ENCODE measurements at regions not wholly inside any gene's neighbourhood (a gene's known extent, or its start where the extent isn't known, plus 50 kb on each side); places are given as distances from the start of the nearest gene placed in this dataset.

DNA sequence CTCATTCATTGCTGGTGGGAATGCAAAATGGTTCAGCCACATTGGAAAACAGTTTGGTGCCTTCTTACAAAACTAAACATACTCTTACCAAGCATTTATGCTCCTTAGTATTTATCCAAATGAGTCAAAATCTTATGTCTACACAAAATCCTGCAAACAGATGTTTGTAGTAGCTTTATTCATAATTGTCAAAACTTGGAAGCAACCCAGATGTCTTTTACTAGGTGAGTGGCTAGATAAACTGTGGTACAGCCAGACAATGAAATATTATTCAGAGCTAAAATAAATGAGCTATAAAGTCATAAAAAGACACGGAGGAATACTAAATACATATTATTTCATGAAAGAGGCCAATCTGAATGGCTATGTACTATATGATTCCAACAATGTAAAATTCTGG is 709.5 kb downstream of the NSUN3 start:
- CTCF ChIA-PET (ENCODE audit: partially characterized antibody): no interaction called here
- Histone ChIP-seq H3K56ac (replicated peaks; ENCODE audit: insufficient read length, low read depth, low read length) (no peak overlapping the region), H3K4me1 (replicated peaks in 1 of 4; ENCODE audit: control insufficient read depth in 3 of 4, insufficient read depth in 4 of 4, low read length in 3 of 4) (no peaks in the 10 kb centered on the region), H4K91ac (replicated peaks; ENCODE audit: insufficient read length, low read length) (no peak overlapping the region), H3K27ac (ENCODE audit: low read depth, low read length) (no peak overlapping the region), H2BK12ac (ENCODE audit: low read depth, low read length) (no peak overlapping the region), H3K23me2 (ENCODE audit: low read depth, low read length) (no peaks in the 10 kb centered on the region), H3K4me2 (ENCODE audit: insufficient read depth in 1 of 2, low read depth in 2 of 2, low read length in 2 of 2) (no peak overlapping the region), H4K20me1 (replicated peaks in 1 of 2; ENCODE audit: control insufficient read depth in 1 of 2, insufficient read depth in 2 of 2, low read length in 2 of 2) (no peaks in the 10 kb centered on the region), H3K4ac (replicated peaks; ENCODE audit: insufficient read length, low read depth, low read length) (no peak overlapping the region), H3K36me3 (ENCODE audit: control insufficient read depth in 2 of 4, insufficient read depth in 4 of 4, low read length in 3 of 4) (no peaks in the 10 kb centered on the region), H2AK5ac (ENCODE audit: low read depth, low read length) (no peak overlapping the region), H4K8ac (ENCODE audit: extremely low read depth, insufficient read depth, low read length) (no peak overlapping the region), H3K4me3 (ENCODE audit: extremely low read depth in 1 of 4, insufficient read depth in 2 of 4, low read depth in 3 of 4, low read length in 4 of 4) (no peak overlapping the region), H3K18ac (ENCODE audit: extremely low read depth, low read length) (no peak overlapping the region), H4K5ac (ENCODE audit: insufficient read length, low read depth, low read length) (no peak overlapping the region), H3K9ac (replicated peaks in 1 of 4; ENCODE audit: extremely low read depth in 1 of 4, low read depth in 3 of 4, low read length in 3 of 4) (no peak overlapping the region), H2AFZ (ENCODE audit: low read length) (no peak overlapping the region), H2BK5ac (ENCODE audit: low read depth, low read length) (no peak overlapping the region), H3K23ac (ENCODE audit: insufficient read length) (no peak overlapping the region), H3K79me1 (ENCODE audit: low read depth, low read length) (no peaks in the 10 kb centered on the region), H3K79me2 (ENCODE audit: control insufficient read depth in 1 of 2, insufficient read depth in 2 of 2, low read length in 2 of 2) (no peaks in the 10 kb centered on the region), H3K14ac (ENCODE audit: insufficient read length) (no peak overlapping the region), H2BK20ac (ENCODE audit: low read length) (no peak overlapping the region), H2BK15ac (ENCODE audit: low read length) (no peak overlapping the region), H3K27me3 (replicated peaks in 1 of 4; ENCODE audit: control insufficient read depth in 3 of 4, extremely low read depth in 1 of 4, insufficient read depth in 3 of 4, low read length in 3 of 4) (no peaks in the 10 kb centered on the region), H2BK120ac (replicated peaks; ENCODE audit: low read depth, low read length) (no peak overlapping the region), H3K9me3 (ENCODE audit: insufficient read depth in 2 of 2, low read depth in 1 of 2, low read length in 1 of 2) (no peaks in the 10 kb centered on the region)
- FAIRE-seq: no peak
- POLR2A ChIA-PET (ENCODE audit: partially characterized antibody): no interaction called here
- 96% methylated on average over 1 of the region's 1 CpG; no CpG with 5 or more reads in 1 of the 2 experiments for WGBS, 2 experiments (ENCODE audit: extremely low coverage in 1 of 2, insufficient coverage in 1 of 2, insufficient read length in 1 of 2, insufficient replicate concordance in 2 of 2, low coverage in 1 of 2, low lambda C conversion rate in 2 of 2, missing lambda C conversion rate in 1 of 2)
- TF ChIP-seq ZNF274 (IDR thresholded peaks at IDR 0.05; ENCODE audit: borderline replicate concordance, extremely low read depth, low read length) (no peak), TEAD4 (IDR thresholded peaks at IDR 0.05; ENCODE audit: low read depth, low read length) (no peak)
- TF ChIP-seq, protein P1, sequence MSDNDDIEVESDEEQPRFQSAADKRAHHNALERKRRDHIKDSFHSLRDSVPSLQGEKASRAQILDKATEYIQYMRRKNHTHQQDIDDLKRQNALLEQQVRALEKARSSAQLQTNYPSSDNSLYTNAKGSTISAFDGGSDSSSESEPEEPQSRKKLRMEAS (IDR thresholded peaks at IDR 0.05): no peak
- TF ChIP-seq, protein P2, sequence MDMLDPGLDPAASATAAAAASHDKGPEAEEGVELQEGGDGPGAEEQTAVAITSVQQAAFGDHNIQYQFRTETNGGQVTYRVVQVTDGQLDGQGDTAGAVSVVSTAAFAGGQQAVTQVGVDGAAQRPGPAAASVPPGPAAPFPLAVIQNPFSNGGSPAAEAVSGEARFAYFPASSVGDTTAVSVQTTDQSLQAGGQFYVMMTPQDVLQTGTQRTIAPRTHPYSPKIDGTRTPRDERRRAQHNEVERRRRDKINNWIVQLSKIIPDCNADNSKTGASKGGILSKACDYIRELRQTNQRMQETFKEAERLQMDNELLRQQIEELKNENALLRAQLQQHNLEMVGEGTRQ (IDR thresholded peaks at IDR 0.05; ENCODE audit: low read length): no peak
- no peak for DNase-seq (ENCODE audit: low read depth in 1 of 2, low spot score in 2 of 2)

Data from H1 (cell line).